Trophoblast cell (in vitro differentiated cells and primary cell): ENCODE measurements at regions not wholly inside any gene's neighbourhood (a gene's known extent, or its start where the extent isn't known, plus 50 kb on each side); places are given as distances from the start of the nearest gene placed in this dataset.
A peak's percentile ranks its signal among the peaks of the same experiment; 100 is the strongest.

Source experiments
- DNase-seq, 2 donors: peaks; one replicate each; pipeline ENCODE4 v3.0.0-alpha.2; 2016
- H2AFZ ChIP-seq: 2 replicates; pipeline ENCODE4 v1.6.1; 2013; ENCODE audit warnings: low read length, moderate library complexity, mild to moderate bottlenecking; ENCODE audit not compliant: insufficient read depth, poor library complexity
- H2AK5ac ChIP-seq: 2 replicates; pipeline ENCODE4 v1.6.1; 2013; ENCODE audit warnings: mild to moderate bottlenecking, low read length
- H2BK120ac ChIP-seq: 2 replicates; pipeline ENCODE4 v1.6.1; 2013; ENCODE audit warnings: low read length, mild to moderate bottlenecking, moderate library complexity; ENCODE audit not compliant: insufficient read depth, poor library complexity
- H2BK12ac ChIP-seq: 2 replicates; pipeline ENCODE4 v1.6.1; 2013; ENCODE audit warnings: mild to moderate bottlenecking, low read length, moderate library complexity
- H2BK5ac ChIP-seq: 2 replicates; pipeline ENCODE4 v1.6.1; 2013; ENCODE audit warnings: low read length, low read depth, moderate library complexity, mild to moderate bottlenecking; ENCODE audit not compliant: poor library complexity
- H3K14ac ChIP-seq: 2 replicates; pipeline ENCODE4 v1.6.1; 2013; ENCODE audit warnings: mild to moderate bottlenecking, low read length
- H3K18ac ChIP-seq: 2 replicates; pipeline ENCODE4 v1.6.1; 2013; ENCODE audit warnings: mild to moderate bottlenecking, low read length
- H3K23ac ChIP-seq: 2 replicates; pipeline ENCODE4 v1.6.1; 2013; ENCODE audit warnings: low read length
- H3K27ac ChIP-seq: 2 replicates; pipeline ENCODE4 v1.5.1; 2013; ENCODE audit warnings: low read depth, mild to moderate bottlenecking, inconsistent platforms, low read length, moderate library complexity
- H3K27me3 ChIP-seq: 2 replicates; pipeline ENCODE4 v1.6.1; 2013; ENCODE audit warnings: inconsistent platforms, mild to moderate bottlenecking, low read length, moderate library complexity; ENCODE audit not compliant: insufficient read depth
- H3K36me3 ChIP-seq, 2 experiments: 1 replicate in 1 of 2; 2 replicates in 1 of 2; pipeline ENCODE4 v1.6.1; 2013; ENCODE audit warnings: low read length in 2 of 2, mild to moderate bottlenecking in 2 of 2, moderate library complexity in 1 of 2; ENCODE audit not compliant: insufficient read depth in 2 of 2, control insufficient read depth in 1 of 2
- H3K4ac ChIP-seq: 2 replicates; pipeline ENCODE4 v1.6.1; 2013; ENCODE audit warnings: low read depth, mild to moderate bottlenecking, low read length, moderate library complexity
- H3K4me1 ChIP-seq, 2 experiments: 1 replicate in 1 of 2; 2 replicates in 1 of 2; pipeline ENCODE4 v1.6.1; 2013; ENCODE audit warnings: low read length in 2 of 2, mild to moderate bottlenecking in 2 of 2, moderate library complexity in 1 of 2; ENCODE audit not compliant: insufficient read depth in 2 of 2, control insufficient read depth in 1 of 2
- H3K4me2 ChIP-seq: 2 replicates; pipeline ENCODE4 v1.6.1; 2013; ENCODE audit warnings: inconsistent platforms, mild to moderate bottlenecking, low read length, moderate library complexity
- H3K4me3 ChIP-seq: 2 replicates; pipeline ENCODE4 v1.5.1; 2013; ENCODE audit warnings: mild to moderate bottlenecking, low read depth, low read length, inconsistent platforms
- H3K79me1 ChIP-seq: one replicate; pipeline ENCODE4 v1.6.1; 2013; ENCODE audit warnings: low read length
- H3K79me2 ChIP-seq: 2 replicates; pipeline ENCODE4 v1.6.1; 2013; ENCODE audit warnings: low read length, mild to moderate bottlenecking; ENCODE audit not compliant: control insufficient read depth, insufficient read depth, poor library complexity
- H3K9ac ChIP-seq: 2 replicates; pipeline ENCODE4 v1.6.1; 2013; ENCODE audit warnings: mild to moderate bottlenecking, low read length
- H3K9me3 ChIP-seq: 2 replicates; pipeline ENCODE4 v1.6.1; 2013; ENCODE audit warnings: low read depth, mild to moderate bottlenecking, control low read depth, inconsistent platforms, low read length; ENCODE audit not compliant: insufficient read depth
- H4K12ac ChIP-seq: 2 replicates; pipeline ENCODE4 v1.6.1; 2013; ENCODE audit warnings: low read depth, mild to moderate bottlenecking, low read length, moderate library complexity
- H4K8ac ChIP-seq: 2 replicates; pipeline ENCODE4 v1.6.1; 2013; ENCODE audit warnings: low read depth, mild to moderate bottlenecking, low read length, moderate library complexity
- H4K91ac ChIP-seq: one replicate; pipeline ENCODE4 v1.6.1; 2013; ENCODE audit warnings: low read depth, mild to moderate bottlenecking, low read length, moderate library complexity
- WGBS: extraction: QIAGEN DNeasy Blood & Tissue Kit; methylation state at CpG from one replicate; pipeline ENCODE4 v1.1.7; 2013; ENCODE audit warnings: missing lambda C conversion rate; ENCODE audit not compliant: insufficient read length, insufficient coverage; ENCODE audit errors: extremely low coverage; 5-methylcytosine and 5-hydroxymethylcytosine counted together

GRCh38 chr3:42012383-42012934 lies 50.6 kb upstream of the ULK4 start:
- no peak overlapping the region for H2BK12ac ChIP-seq
- peaks cover 9 to 11% of the 10 kb centered on the region in 2 experiments for H3K4me1 ChIP-seq
- H4K12ac ChIP-seq: no peak overlapping the region
- no peak overlapping the region for H2AK5ac ChIP-seq
- no peak overlapping the region for H3K14ac ChIP-seq
- peak overlapping the region; percentile 48 for H3K27ac ChIP-seq
- H3K4me3 ChIP-seq: no peak overlapping the region
- H3K9ac ChIP-seq: no peak overlapping the region
- H3K4ac ChIP-seq: no peak overlapping the region
- H3K18ac ChIP-seq: no peak overlapping the region
- peaks cover 14% of the 10 kb centered on the region for H3K79me1 ChIP-seq
- H3K9me3 ChIP-seq: peaks cover 2% of the 10 kb centered on the region
- H3K79me2 ChIP-seq: peaks cover 22% of the 10 kb centered on the region
- no peak overlapping the region for H4K8ac ChIP-seq
- no peak overlapping the region for H2AFZ ChIP-seq
- no peak overlapping the region for H2BK120ac ChIP-seq
- DNase-seq: no peak
- no peak overlapping the region for H3K23ac ChIP-seq
- no peak overlapping the region for H2BK5ac ChIP-seq
- no CpG with 5 or more reads among the region's 2 CpGs for WGBS
- H4K91ac ChIP-seq: no peak overlapping the region
- H3K4me2 ChIP-seq: no peak overlapping the region
- no peaks in the 10 kb centered on the region for H3K36me3 ChIP-seq
- no peaks in the 10 kb centered on the region for H3K27me3 ChIP-seq
